ENCODE measurements at regions not wholly inside any gene's neighbourhood (a gene's known extent, or its start where the extent isn't known, plus 50 kb on each side); places are given as distances from the start of the nearest gene placed in this dataset.

DNA sequence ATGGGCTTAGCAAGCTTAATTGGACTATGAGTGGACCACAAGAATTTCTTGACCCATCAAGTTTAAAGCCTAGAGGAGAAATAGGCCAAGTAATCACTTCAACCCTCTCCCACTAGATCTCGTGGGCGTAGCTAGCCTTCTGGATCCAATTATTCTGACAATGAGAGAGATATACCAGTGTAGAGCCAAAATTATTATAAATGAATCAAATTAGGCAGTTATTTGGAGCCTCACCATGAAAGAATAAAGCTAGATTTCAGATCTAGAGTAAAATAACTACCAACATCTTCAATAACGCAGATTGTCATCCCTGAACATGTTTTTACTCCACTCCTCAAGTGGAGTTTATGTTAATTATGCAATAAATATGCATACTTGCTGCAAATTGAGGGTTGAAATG, 143.9 kb upstream of the CDH20 start:
- TF ChIP-seq, protein P1, sequence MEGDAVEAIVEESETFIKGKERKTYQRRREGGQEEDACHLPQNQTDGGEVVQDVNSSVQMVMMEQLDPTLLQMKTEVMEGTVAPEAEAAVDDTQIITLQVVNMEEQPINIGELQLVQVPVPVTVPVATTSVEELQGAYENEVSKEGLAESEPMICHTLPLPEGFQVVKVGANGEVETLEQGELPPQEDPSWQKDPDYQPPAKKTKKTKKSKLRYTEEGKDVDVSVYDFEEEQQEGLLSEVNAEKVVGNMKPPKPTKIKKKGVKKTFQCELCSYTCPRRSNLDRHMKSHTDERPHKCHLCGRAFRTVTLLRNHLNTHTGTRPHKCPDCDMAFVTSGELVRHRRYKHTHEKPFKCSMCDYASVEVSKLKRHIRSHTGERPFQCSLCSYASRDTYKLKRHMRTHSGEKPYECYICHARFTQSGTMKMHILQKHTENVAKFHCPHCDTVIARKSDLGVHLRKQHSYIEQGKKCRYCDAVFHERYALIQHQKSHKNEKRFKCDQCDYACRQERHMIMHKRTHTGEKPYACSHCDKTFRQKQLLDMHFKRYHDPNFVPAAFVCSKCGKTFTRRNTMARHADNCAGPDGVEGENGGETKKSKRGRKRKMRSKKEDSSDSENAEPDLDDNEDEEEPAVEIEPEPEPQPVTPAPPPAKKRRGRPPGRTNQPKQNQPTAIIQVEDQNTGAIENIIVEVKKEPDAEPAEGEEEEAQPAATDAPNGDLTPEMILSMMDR (IDR thresholded peaks at IDR 0.05): no peak
- TF ChIP-seq TCF7L2 (IDR thresholded peaks at IDR 0.05; ENCODE audit: low read depth, low read length): no peak
